ENCODE measurements at regions not wholly inside any gene's neighbourhood (a gene's known extent, or its start where the extent isn't known, plus 50 kb on each side); places are given as distances from the start of the nearest gene placed in this dataset.

- Histone ChIP-seq H3K4me3 (no peak overlapping the region), H3K27ac (replicated peaks) (no peak overlapping the region), H3K27me3 (ENCODE audit: low read depth) (peaks cover 54% of the 10 kb centered on the region), H3K4me1 (no peaks in the 10 kb centered on the region), H3K36me3 (no peaks in the 10 kb centered on the region), H3K9me3 (replicated peaks) (no peaks in the 10 kb centered on the region)
- intact Hi-C loops (cut with micrococcal nuclease) = no loop called here
- no peak for DNase-seq
- no peak for TF ChIP-seq CTCF (IDR thresholded peaks at IDR 0.05; ENCODE audit: borderline replicate concordance)
These were observed 70.7 kb upstream of the PRSS58 start for GRCh38 chr7:142328551-142328950.

- TF ChIP-seq CTCF (IDR thresholded peaks at IDR 0.05; ENCODE audit: borderline replicate concordance) = no peak
- Histone ChIP-seq H3K4me1 (no peaks in the 10 kb centered on the region), H3K9me3 (replicated peaks) (no peaks in the 10 kb centered on the region), H3K27me3 (ENCODE audit: low read depth) (peaks cover 48% of the 10 kb centered on the region), H3K4me3 (no peak overlapping the region), H3K36me3 (no peaks in the 10 kb centered on the region), H3K27ac (replicated peaks) (no peak overlapping the region)
- no peak for DNase-seq
- intact Hi-C loops (cut with micrococcal nuclease) = no loop called here
These were observed 70.0 kb upstream of the PRSS58 start for GRCh38 chr7:142327628-142328405.

GRCh38 chr7:142323706-142324105 is 65.8 kb upstream of the PRSS58 start:
- no peak overlapping the region for H3K27ac ChIP-seq (replicated peaks)
- no peaks in the 10 kb centered on the region for H3K36me3 ChIP-seq
- H3K27me3 ChIP-seq (ENCODE audit: low read depth) = peaks cover 47% of the 10 kb centered on the region
- intact Hi-C loops (cut with micrococcal nuclease) = no loop called here
- H3K9me3 ChIP-seq (replicated peaks) = no peaks in the 10 kb centered on the region
- peak; percentile 15 for TF ChIP-seq CTCF (IDR thresholded peaks at IDR 0.05; ENCODE audit: borderline replicate concordance)
- no peak overlapping the region for H3K4me3 ChIP-seq
- H3K4me1 ChIP-seq = no peaks in the 10 kb centered on the region
- DNase-seq = no peak

GRCh38 chr7:142321391-142321790 is 63.5 kb upstream of the PRSS58 start:
- intact Hi-C loops (cut with micrococcal nuclease) = no loop called here
- peaks cover 42% of the 10 kb centered on the region for H3K27me3 ChIP-seq (ENCODE audit: low read depth)
- no peaks in the 10 kb centered on the region for H3K9me3 ChIP-seq (replicated peaks)
- no peak for TF ChIP-seq CTCF (IDR thresholded peaks at IDR 0.05; ENCODE audit: borderline replicate concordance)
- no peaks in the 10 kb centered on the region for H3K4me1 ChIP-seq
- no peak overlapping the region for H3K27ac ChIP-seq (replicated peaks)
- H3K36me3 ChIP-seq = no peaks in the 10 kb centered on the region
- H3K4me3 ChIP-seq = no peak overlapping the region
- no peak for DNase-seq

GRCh38 chr7:142320883-142321282 is 63.0 kb upstream of the PRSS58 start:
- Histone ChIP-seq H3K27me3 (ENCODE audit: low read depth) (peaks cover 37% of the 10 kb centered on the region), H3K27ac (replicated peaks) (no peak overlapping the region), H3K4me3 (no peak overlapping the region), H3K36me3 (no peaks in the 10 kb centered on the region), H3K9me3 (replicated peaks) (no peaks in the 10 kb centered on the region), H3K4me1 (no peaks in the 10 kb centered on the region)
- no peak for TF ChIP-seq CTCF (IDR thresholded peaks at IDR 0.05; ENCODE audit: borderline replicate concordance)
- DNase-seq = no peak
- intact Hi-C loops (cut with micrococcal nuclease) = no loop called here

All from left ventricle myocardium inferior (tissue), 1 donor.